ENCODE measurements at regions not wholly inside any gene's neighbourhood (a gene's known extent, or its start where the extent isn't known, plus 50 kb on each side); places are given as distances from the start of the nearest gene placed in this dataset.
"Not testable (repeated sequence)": the region's sequence is repeated elsewhere in the genome, so short reads cannot be mapped to it uniquely, and the experiment has no call there.

- not testable (repeated sequence) for DNase-seq
Measured at GRCh38 chr12:54105809-54106208, 52.2 kb downstream of the HOXC4 start.

- DNase-seq = not testable (repeated sequence)
Measured at GRCh38 chr12:54106252-54106651, 52.6 kb downstream of the HOXC4 start.

- DNase-seq = not testable (repeated sequence)
Measured at GRCh38 chr12:54106803-54107579, 53.4 kb downstream of the HOXC4 start.

GRCh38 chr12:54112336-54112735 is 58.7 kb downstream of the HOXC4 start:
- DNase-seq = not testable (repeated sequence)

- DNase-seq = not testable (repeated sequence)
Measured at GRCh38 chr12:54116055-54116454, 62.4 kb downstream of the HOXC4 start.

GRCh38 chr12:54117392-54117791 is 63.8 kb downstream of the HOXC4 start:
- not testable (repeated sequence) for DNase-seq

- not testable (repeated sequence) for DNase-seq
Measured at GRCh38 chr12:54119082-54119481, 65.4 kb downstream of the HOXC4 start.

- DNase-seq = not testable (repeated sequence)
Measured at GRCh38 chr12:54123981-54124380, 64.8 kb downstream of the SMUG1 start.

GRCh38 chr12:54125708-54126028 is 63.1 kb downstream of the SMUG1 start:
- not testable (repeated sequence) for DNase-seq

GRCh38 chr12:54126029-54126695 is 62.6 kb downstream of the SMUG1 start:
- no peak for DNase-seq

- peak; percentile 2 for DNase-seq
Measured at GRCh38 chr12:54126696-54127537, 61.9 kb downstream of the SMUG1 start.

- DNase-seq = no peak
Measured at GRCh38 chr12:54127538-54128259, 61.1 kb downstream of the SMUG1 start.

GRCh38 chr12:54128416-54128815 is 60.4 kb downstream of the SMUG1 start:
- no peak for DNase-seq

- no peak for DNase-seq
Measured at GRCh38 chr12:54129028-54129903, 59.5 kb downstream of the SMUG1 start.
